ENCODE measurements at regions not wholly inside any gene's neighbourhood (a gene's known extent, or its start where the extent isn't known, plus 50 kb on each side); places are given as distances from the start of the nearest gene placed in this dataset.
"Not testable (repeated sequence)": the region's sequence is repeated elsewhere in the genome, so short reads cannot be mapped to it uniquely, and the experiment has no call there.

GRCh38 chr2:80947601-80948130 lies 643.1 kb upstream of the LRRTM1 start:
- Histone ChIP-seq H3K9me3 (peaks cover 0 to 10% of the 10 kb centered on the region in 2 donors), H3K27me3 (no peaks in the 10 kb centered on the region), H3K4me1 (no peaks in the 10 kb centered on the region), H3K27ac (no peak overlapping the region), H3K4me3 (no peak overlapping the region), H3K36me3 (no peaks in the 10 kb centered on the region)
- ATAC-seq: no peak
- TF ChIP-seq, protein P1, sequence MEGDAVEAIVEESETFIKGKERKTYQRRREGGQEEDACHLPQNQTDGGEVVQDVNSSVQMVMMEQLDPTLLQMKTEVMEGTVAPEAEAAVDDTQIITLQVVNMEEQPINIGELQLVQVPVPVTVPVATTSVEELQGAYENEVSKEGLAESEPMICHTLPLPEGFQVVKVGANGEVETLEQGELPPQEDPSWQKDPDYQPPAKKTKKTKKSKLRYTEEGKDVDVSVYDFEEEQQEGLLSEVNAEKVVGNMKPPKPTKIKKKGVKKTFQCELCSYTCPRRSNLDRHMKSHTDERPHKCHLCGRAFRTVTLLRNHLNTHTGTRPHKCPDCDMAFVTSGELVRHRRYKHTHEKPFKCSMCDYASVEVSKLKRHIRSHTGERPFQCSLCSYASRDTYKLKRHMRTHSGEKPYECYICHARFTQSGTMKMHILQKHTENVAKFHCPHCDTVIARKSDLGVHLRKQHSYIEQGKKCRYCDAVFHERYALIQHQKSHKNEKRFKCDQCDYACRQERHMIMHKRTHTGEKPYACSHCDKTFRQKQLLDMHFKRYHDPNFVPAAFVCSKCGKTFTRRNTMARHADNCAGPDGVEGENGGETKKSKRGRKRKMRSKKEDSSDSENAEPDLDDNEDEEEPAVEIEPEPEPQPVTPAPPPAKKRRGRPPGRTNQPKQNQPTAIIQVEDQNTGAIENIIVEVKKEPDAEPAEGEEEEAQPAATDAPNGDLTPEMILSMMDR (IDR thresholded peaks at IDR 0.05): no peak
- no peak for DNase-seq
- intact Hi-C loops (cut with DNase I): no loop called here

GRCh38 chr2:80943487-80943886 lies 638.9 kb upstream of the LRRTM1 start:
- Histone ChIP-seq H3K9me3 (peaks cover 0 to 12% of the 10 kb centered on the region in 2 donors), H3K27me3 (no peaks in the 10 kb centered on the region), H3K27ac (no peak overlapping the region), H3K4me3 (no peak overlapping the region), H3K4me1 (no peaks in the 10 kb centered on the region), H3K36me3 (no peaks in the 10 kb centered on the region)
- TF ChIP-seq, protein P1 (IDR thresholded peaks at IDR 0.05): no peak
- ATAC-seq (no peak), DNase-seq (no peak)
- intact Hi-C loops (cut with DNase I): no loop called here

DNA sequence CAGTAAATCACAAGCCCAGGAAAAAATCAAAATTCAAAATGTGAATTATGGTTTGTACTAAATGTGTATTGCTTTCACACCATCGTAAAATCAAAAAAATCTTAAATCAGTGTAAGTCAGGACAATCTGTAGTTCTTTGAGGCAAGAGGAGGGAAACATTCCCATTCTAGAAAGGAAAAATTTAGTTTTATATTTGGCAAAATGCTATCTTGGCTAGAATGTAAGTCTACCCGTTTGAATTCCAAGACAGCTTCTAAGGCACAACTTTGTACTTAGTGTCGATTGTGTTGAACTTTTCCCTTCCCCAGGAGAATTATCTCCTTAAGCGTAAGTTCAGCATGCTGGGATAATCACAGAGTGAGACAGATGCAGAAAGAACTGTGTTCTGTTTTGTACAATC lies 638.2 kb upstream of the LRRTM1 start:
- Histone ChIP-seq H3K4me3 (no peak overlapping the region), H3K9me3 (peaks cover 0 to 12% of the 10 kb centered on the region in 2 donors), H3K4me1 (no peaks in the 10 kb centered on the region), H3K27ac (no peak overlapping the region), H3K27me3 (no peaks in the 10 kb centered on the region), H3K36me3 (no peaks in the 10 kb centered on the region)
- intact Hi-C loops (cut with DNase I): no loop called here
- TF ChIP-seq, protein P1 (IDR thresholded peaks at IDR 0.05): no peak
- no peak for DNase-seq
- ATAC-seq: no peak

- no peaks in the 10 kb centered on the region for H3K36me3 ChIP-seq
- H3K4me3 ChIP-seq: no peak overlapping the region
- no peak overlapping the region for H3K27ac ChIP-seq
- TF ChIP-seq, protein P1 (IDR thresholded peaks at IDR 0.05): no peak
- intact Hi-C loops (cut with DNase I): no loop called here
- DNase-seq (no peak), ATAC-seq (no peak)
- H3K4me1 ChIP-seq: no peaks in the 10 kb centered on the region
- peaks cover 0 to 11% of the 10 kb centered on the region in 2 donors for H3K9me3 ChIP-seq
- no peaks in the 10 kb centered on the region for H3K27me3 ChIP-seq
These were observed 633.9 kb upstream of the LRRTM1 start for GRCh38 chr2:80938463-80938862.

DNA sequence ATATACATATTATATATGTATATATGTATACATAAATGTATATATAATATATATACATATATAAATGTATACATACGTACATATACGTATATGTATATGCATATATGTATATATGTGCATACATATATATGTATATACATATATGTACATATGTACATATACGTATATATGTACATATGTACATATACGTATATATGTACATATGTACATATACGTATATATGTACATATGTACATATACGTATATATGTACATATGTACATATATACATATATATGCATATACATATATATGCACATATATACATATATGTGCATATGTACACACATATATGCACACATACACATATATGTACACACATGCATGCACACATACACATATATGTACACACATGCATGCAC lies 627.3 kb upstream of the LRRTM1 start:
- H3K36me3 ChIP-seq; H3K4me1 ChIP-seq; intact Hi-C loops (cut with DNase I); H3K27ac ChIP-seq; H3K4me3 ChIP-seq; DNase-seq; H3K27me3 ChIP-seq; ATAC-seq: not testable (repeated sequence)
- H3K9me3 ChIP-seq: peaks cover 0 to 30% of the 10 kb centered on the region in 2 donors

DNA sequence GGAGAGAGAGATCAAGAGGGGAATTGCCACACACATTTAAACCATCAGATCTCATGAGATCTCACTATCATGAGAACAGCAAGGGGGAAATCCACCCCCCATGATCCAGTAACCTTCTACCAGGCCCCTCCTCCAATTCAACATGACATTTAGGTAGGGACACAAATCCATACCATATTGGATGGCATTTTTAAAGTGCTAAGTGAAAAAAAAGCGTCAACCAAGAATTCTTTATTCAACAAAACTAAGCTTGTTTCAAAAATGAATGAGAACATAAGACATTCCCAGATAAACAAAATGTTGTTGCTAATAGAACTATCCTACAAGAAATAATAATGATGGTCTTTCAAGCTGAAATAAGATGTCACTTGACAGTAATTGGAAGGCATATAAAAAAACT lies 626.2 kb upstream of the LRRTM1 start:
- Histone ChIP-seq H3K4me1 (no peaks in the 10 kb centered on the region), H3K4me3 (no peak overlapping the region), H3K36me3 (no peaks in the 10 kb centered on the region), H3K27me3 (no peaks in the 10 kb centered on the region), H3K9me3 (peaks cover 0 to 30% of the 10 kb centered on the region in 2 donors), H3K27ac (no peak overlapping the region)
- intact Hi-C loops (cut with DNase I): no loop called here
- ATAC-seq: no peak
- DNase-seq: no peak
- TF ChIP-seq, protein P1 (IDR thresholded peaks at IDR 0.05): no peak

Data from left lung (tissue), 4 donors.